ENCODE measurements at regions not wholly inside any gene's neighbourhood (a gene's known extent, or its start where the extent isn't known, plus 50 kb on each side); places are given as distances from the start of the nearest gene placed in this dataset.

GRCh38 chr5:75985077-75985476 lies 98.1 kb upstream of the SV2C start:
- Histone ChIP-seq H4K20me1 (ENCODE audit: insufficient read depth, low read length) (no peaks in the 10 kb centered on the region), H3K27ac (ENCODE audit: extremely low read length, insufficient read depth, low read length) (no peak overlapping the region), H3K9me3 (ENCODE audit: low read length) (no peaks in the 10 kb centered on the region), H3K36me3 (replicated peaks in 1 of 2; ENCODE audit: control insufficient read depth in 1 of 2, insufficient read depth in 2 of 2, low read length in 2 of 2) (no peaks in the 10 kb centered on the region), H3K9ac (ENCODE audit: insufficient read depth, low read depth, low read length) (no peak overlapping the region), H3K4me3 (replicated peaks in 1 of 3; ENCODE audit: insufficient read depth in 1 of 3, low read depth in 2 of 3, low read length in 3 of 3) (no peak overlapping the region), H3K4me2 (ENCODE audit: low read depth, low read length) (no peak overlapping the region), H2AFZ (ENCODE audit: low read length) (no peak overlapping the region), H3K79me2 (ENCODE audit: insufficient read depth, low read length) (no peaks in the 10 kb centered on the region), H3K27me3 (ENCODE audit: control insufficient read depth in 1 of 2, insufficient read depth in 2 of 2, low read length in 2 of 2) (no peaks in the 10 kb centered on the region), H3K4me1 (ENCODE audit: insufficient read depth, low read length) (no peaks in the 10 kb centered on the region)
- FAIRE-seq (no peak), ATAC-seq (no peak), DNase-seq (ENCODE audit: low spot score) (no peak)
- intact Hi-C loops (cut with micrococcal nuclease; ENCODE audit: unreplicated experiment) (no loop called here), in situ Hi-C loops (cut with HindIII; ENCODE audit: extremely low pct_ligation_motif_present, low pct_unique_long_range_greater_than_20kb) (no loop called here)
- 19% methylated on average over 2 of the region's 3 CpGs for WGBS (ENCODE audit: low lambda C conversion rate)
- TF ChIP-seq ZNF460 (CRISPR knock-in tag; IDR thresholded peaks at IDR 0.05; ENCODE audit: borderline replicate concordance), result no peak
- ChIA-PET CTCF (ENCODE audit: low intra/inter-chr PET ratio, low total read pairs) (no interaction called here), POLR2A (no interaction called here)
- no TSS peak for BruUV-seq (replicated peaks)

GRCh38 chr5:75975496-75975895 lies 107.7 kb upstream of the SV2C start:
- ChIA-PET CTCF (ENCODE audit: low intra/inter-chr PET ratio, low total read pairs) (no interaction called here), POLR2A (no interaction called here)
- no peak overlapping the region for H3K9ac ChIP-seq (ENCODE audit: insufficient read depth, low read depth, low read length)
- TF ChIP-seq GABPA (IDR thresholded peaks at IDR 0.05; ENCODE audit: low read depth, low read length) (no peak), GABPA (CRISPR knock-in tag; IDR thresholded peaks at IDR 0.05; ENCODE audit: low read depth) (no peak), PHF20 (CRISPR knock-in tag; IDR thresholded peaks at IDR 0.05) (no peak), ZNF83 (CRISPR knock-in tag; IDR thresholded peaks at IDR 0.05; ENCODE audit: borderline replicate concordance) (no peak), ZNF740 (CRISPR knock-in tag; IDR thresholded peaks at IDR 0.05) (no peak), DBP (CRISPR knock-in tag; IDR thresholded peaks at IDR 0.05; ENCODE audit: not compliant biosample characterization) (no peak), JUN (CRISPR knock-in tag; IDR thresholded peaks at IDR 0.05) (no peak), ZNF772 (CRISPR knock-in tag; IDR thresholded peaks at IDR 0.05) (no peak), SNAPC2 (CRISPR knock-in tag; IDR thresholded peaks at IDR 0.05) (no peak), ZBTB14 (CRISPR knock-in tag; IDR thresholded peaks at IDR 0.05) (no peak), PRDM4 (CRISPR knock-in tag; IDR thresholded peaks at IDR 0.05; ENCODE audit: borderline replicate concordance) (no peak), ZNF550 (CRISPR knock-in tag; IDR thresholded peaks at IDR 0.05; ENCODE audit: borderline replicate concordance) (no peak), ZNF121 (CRISPR knock-in tag; IDR thresholded peaks at IDR 0.05) (no peak), TCF12 (IDR thresholded peaks at IDR 0.05) (no peak), TCF12 (CRISPR knock-in tag; IDR thresholded peaks at IDR 0.05) (no peak), MXD4 (CRISPR knock-in tag; IDR thresholded peaks at IDR 0.05) (no peak)

More at GRCh38 chr5:75975496-75975895, 107.7 kb upstream of the SV2C start:
- Histone ChIP-seq H3K36me3 (replicated peaks in 1 of 2; ENCODE audit: control insufficient read depth in 1 of 2, insufficient read depth in 2 of 2, low read length in 2 of 2) (no peaks in the 10 kb centered on the region), H3K27me3 (ENCODE audit: control insufficient read depth in 1 of 2, insufficient read depth in 2 of 2, low read length in 2 of 2) (no peaks in the 10 kb centered on the region), H3K79me2 (ENCODE audit: insufficient read depth, low read length) (no peaks in the 10 kb centered on the region), H3K9me3 (ENCODE audit: low read length) (no peaks in the 10 kb centered on the region), H2AFZ (ENCODE audit: low read length) (no peak overlapping the region), H3K27ac (ENCODE audit: extremely low read length, insufficient read depth, low read length) (no peak overlapping the region), H3K4me1 (ENCODE audit: insufficient read depth, low read length) (no peaks in the 10 kb centered on the region), H3K4me2 (ENCODE audit: low read depth, low read length) (no peak overlapping the region), H4K20me1 (ENCODE audit: insufficient read depth, low read length) (no peaks in the 10 kb centered on the region), H3K4me3 (replicated peaks in 1 of 3; ENCODE audit: insufficient read depth in 1 of 3, low read depth in 2 of 3, low read length in 3 of 3) (no peak overlapping the region)
- in situ Hi-C loops (cut with HindIII; ENCODE audit: extremely low pct_ligation_motif_present, low pct_unique_long_range_greater_than_20kb) (no loop called here), intact Hi-C loops (cut with micrococcal nuclease; ENCODE audit: unreplicated experiment) (no loop called here)
- DNase-seq (ENCODE audit: low spot score), result no peak
- FAIRE-seq, result no peak
- BruUV-seq (replicated peaks), result no TSS peak
- ATAC-seq, result no peak
- 7% methylated on average over 5 of the region's 5 CpGs for WGBS (ENCODE audit: low lambda C conversion rate)

Measured in HepG2 (cell line).